HCT116 (cell line): ENCODE measurements at regions not wholly inside any gene's neighbourhood (a gene's known extent, or its start where the extent isn't known, plus 50 kb on each side); places are given as distances from the start of the nearest gene placed in this dataset.

Source experiments
- ATAC-seq: fragments of 200-7000 bp; cut with Tn5 transposase; 2 replicates; pipeline ENCODE4 v1.9.1; 2020; ENCODE audit warnings: mild to moderate bottlenecking, moderate library complexity
- BruUV-seq: library from RNA; stranded (reverse); fragments of 400-500 nt; replicated peaks from 2 replicates; lab custom pipeline; 2021; lab: Mats Ljungman, UMichigan
- CTCF ChIA-PET: fragments of 300-600 bp; sonication (Branson Sonifier 250); formaldehyde crosslinking; loops from one replicate; lab custom pipeline; 2021; ENCODE audit warnings: antibody characterized with exemption; lab: Charles Lee
- POLR2A ChIA-PET: fragments of 300-600, 350-600 bp; sonication (Branson Sonifier 250); formaldehyde crosslinking; loops from one replicate; lab custom pipeline; 2021; ENCODE audit warnings: antibody characterized with exemption; lab: Charles Lee
- RAD21 ChIA-PET, 2 experiments: fragments of 300-600 bp; sonication (Branson Sonifier 250); formaldehyde crosslinking; loops; one replicate each; lab custom pipeline; 2023; ENCODE audit warnings: low total read pairs in 2 of 2; ENCODE audit not compliant: uncharacterized antibody in 2 of 2, unreplicated experiment in 2 of 2, low non-redundant PET in 1 of 2; lab: Charles Lee
- DNase-seq: peaks from one replicate; pipeline ENCODE4 v3.0.0-alpha.2; 2010; ENCODE audit warnings: low read depth, low spot score
- H2AFZ ChIP-seq: fragments of 200-600 bp; shearing (Covaris generic), sonication (generic); 2 replicates; pipeline ENCODE4 v1.6.1; 2017; ENCODE audit warnings: low read depth, mixed run types, mixed read lengths, antibody characterized with exemption, low read length; ENCODE audit not compliant: poor library complexity, severe bottlenecking
- H3K27ac ChIP-seq: 2 replicates; pipeline ENCODE4 v1.5.1; 2012; ENCODE audit warnings: low read depth, low read length
- H3K27me3 ChIP-seq: fragments of 200-600 bp; sonication (generic); 2 replicates; pipeline ENCODE4 v1.6.1; 2016; ENCODE audit warnings: mixed run types, low read length, mixed read lengths; ENCODE audit not compliant: insufficient read depth
- H3K36me3 ChIP-seq, 2 experiments: fragments of 200-500 bp in 1 of 2; fragments of 200-600 bp in 1 of 2; sonication (Bioruptor generic) in 1 of 2; sonication (generic) in 1 of 2; 2 replicates each; pipeline versions ENCODE4 v1.5.1 to v1.6.1; 2014 to 2016; ENCODE audit warnings: low read length in 2 of 2, inconsistent platforms in 1 of 2, mixed read lengths in 1 of 2, mixed run types in 1 of 2; ENCODE audit not compliant: insufficient read depth in 2 of 2, control insufficient read depth in 1 of 2
- H3K4me1 ChIP-seq, 2 experiments: fragments of 200-600 bp in 1 of 2; sonication (generic) in 1 of 2; 2 replicates each; pipeline versions ENCODE4 v1.5.1 to v1.6.1; 2012 to 2017; ENCODE audit warnings: low read length in 2 of 2, inconsistent platforms in 1 of 2, mild to moderate bottlenecking in 1 of 2, mixed read lengths in 1 of 2, mixed run types in 1 of 2, moderate library complexity in 1 of 2; ENCODE audit not compliant: insufficient read depth in 2 of 2, control insufficient read depth in 1 of 2
- H3K4me2 ChIP-seq: fragments of 200-600 bp; sonication (generic); 2 replicates; pipeline ENCODE4 v1.6.1; 2017; ENCODE audit warnings: mixed run types, low read length, mixed read lengths
- H3K4me3 ChIP-seq, 2 experiments: fragments of 200-600 bp in 1 of 2; sonication (generic) in 1 of 2; replicated peaks in 1 of 2; 2 replicates each; pipeline ENCODE4 v1.5.1; 2011 to 2016; ENCODE audit warnings: low read length in 2 of 2, control low read depth in 1 of 2, low read depth in 1 of 2, mild to moderate bottlenecking in 1 of 2, mixed read lengths in 1 of 2, mixed run types in 1 of 2
- H3K79me2 ChIP-seq: fragments of 200-600 bp; sonication (generic); 2 replicates; pipeline ENCODE4 v1.6.1; 2017; ENCODE audit warnings: mild to moderate bottlenecking, mixed run types, low read length, moderate library complexity, mixed read lengths; ENCODE audit not compliant: insufficient read depth
- H3K9ac ChIP-seq: fragments of 200-600 bp; sonication (generic); 2 replicates; pipeline ENCODE4 v1.6.1; 2016; ENCODE audit warnings: low read length, mixed read lengths
- H3K9me2 ChIP-seq: fragments of 200-600 bp; sonication (generic), shearing (Covaris generic); 2 replicates; pipeline ENCODE4 v1.6.1; 2017; ENCODE audit warnings: mixed run types, mild to moderate bottlenecking, moderate library complexity; ENCODE audit not compliant: insufficient read depth
- H3K9me3 ChIP-seq, 2 experiments: fragments of 200-500 bp in 1 of 2; fragments of 200-600 bp in 1 of 2; sonication (Bioruptor generic) in 1 of 2; sonication (generic) in 1 of 2; 2 replicates each; pipeline ENCODE4 v1.6.1; 2014 to 2017; ENCODE audit warnings: low read length in 2 of 2, mixed read lengths in 2 of 2, inconsistent platforms in 1 of 2, low read depth in 1 of 2, mild to moderate bottlenecking in 1 of 2, mixed run types in 1 of 2, moderate library complexity in 1 of 2; ENCODE audit not compliant: control insufficient read depth in 1 of 2, insufficient read depth in 1 of 2
- H4K20me1 ChIP-seq: fragments of 200-600 bp; sonication (generic), shearing (Covaris generic); 2 replicates; pipeline ENCODE4 v1.6.1; 2017; ENCODE audit warnings: mixed run types, mild to moderate bottlenecking, moderate library complexity; ENCODE audit not compliant: insufficient read depth
- ATF3 ChIP-seq: IDR thresholded peaks from 2 replicates; pipeline ENCODE4 v1.6.1; 2012
- CEBPB ChIP-seq: IDR thresholded peaks from 2 replicates; pipeline ENCODE4 v1.6.1; 2012; ENCODE audit warnings: low read depth
- EZH2phosphoT487 ChIP-seq: fragments of 200-600 bp; IDR thresholded peaks from 2 replicates; pipeline ENCODE4 v1.6.1; 2018; ENCODE audit warnings: antibody characterized with exemption, borderline replicate concordance
- POLR2A ChIP-seq: IDR thresholded peaks from 2 replicates; pipeline ENCODE4 v1.7.0; 2011; ENCODE audit warnings: borderline replicate concordance; ENCODE audit not compliant: insufficient read depth, insufficient read length; ENCODE audit errors: extremely low read depth
- SIN3A ChIP-seq: IDR thresholded peaks from 2 replicates; pipeline ENCODE4 v1.6.1; 2012; ENCODE audit warnings: low read depth
- TCF7L2 ChIP-seq: IDR thresholded peaks from 2 replicates; pipeline ENCODE4 v1.7.0; 2011; ENCODE audit warnings: borderline replicate concordance, inconsistent platforms; ENCODE audit not compliant: insufficient read depth, insufficient read length; ENCODE audit errors: extremely low read depth
- intact Hi-C: fragments of 100-400 bp; cut with micrococcal nuclease; formaldehyde crosslinking; loops from 2 replicates; pipeline ENCODE4 v1.10.0; 2022
- TF ChIP-seq, protein P1 (sequence below): IDR thresholded peaks from 2 replicates; pipeline ENCODE4 v1.6.1; 2012
- TF ChIP-seq, protein P2 (sequence below): IDR thresholded peaks from 2 replicates; pipeline ENCODE4 v1.6.1; 2011; ENCODE audit warnings: mild to moderate bottlenecking, low read length, moderate library complexity; ENCODE audit not compliant: insufficient replicate concordance; ENCODE audit errors: extremely low read depth

DNA sequence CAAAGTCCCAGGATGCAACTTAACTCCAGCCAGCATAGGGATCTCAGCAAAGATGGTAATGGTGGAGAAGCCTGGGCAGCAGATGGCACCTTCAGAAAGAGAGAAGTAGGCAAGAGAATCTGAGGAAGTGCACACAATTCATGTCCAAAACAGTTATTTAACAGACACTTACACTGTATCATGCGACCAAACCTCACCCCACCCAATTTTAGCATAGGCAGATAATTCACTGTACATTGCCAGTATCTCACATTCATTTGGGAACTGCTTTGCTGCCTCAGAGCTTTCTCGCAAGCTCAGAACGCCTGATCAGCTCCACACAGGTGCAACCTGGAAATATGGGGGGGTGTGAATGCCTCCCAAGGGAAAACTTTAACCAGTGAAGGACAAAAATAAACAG is 143.0 kb upstream of the MAOA start:
- Histone ChIP-seq H3K4me2 (no peak overlapping the region), H3K79me2 (no peaks in the 10 kb centered on the region), H3K9me3 (no peaks in the 10 kb centered on the region), H3K9ac (no peak overlapping the region), H3K4me3 (no peak overlapping the region), H3K27me3 (no peaks in the 10 kb centered on the region), H3K9me2 (no peaks in the 10 kb centered on the region), H3K27ac (no peak overlapping the region), H3K4me1 (no peaks in the 10 kb centered on the region), H4K20me1 (no peaks in the 10 kb centered on the region), H2AFZ (no peak overlapping the region), H3K36me3 (no peaks in the 10 kb centered on the region)
- intact Hi-C loops: no loop called here
- DNase-seq (no peak), ATAC-seq (no peak)
- TF ChIP-seq POLR2A (no peak), EZH2phosphoT487 (no peak), TCF7L2 (no peak), ATF3 (no peak), SIN3A (no peak), CEBPB (no peak)
- TF ChIP-seq, protein P1, sequence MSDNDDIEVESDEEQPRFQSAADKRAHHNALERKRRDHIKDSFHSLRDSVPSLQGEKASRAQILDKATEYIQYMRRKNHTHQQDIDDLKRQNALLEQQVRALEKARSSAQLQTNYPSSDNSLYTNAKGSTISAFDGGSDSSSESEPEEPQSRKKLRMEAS: no peak
- ChIA-PET POLR2A (no interaction called here), RAD21 (no interaction called here), CTCF (no interaction called here)
- no TSS peak for BruUV-seq

DNA sequence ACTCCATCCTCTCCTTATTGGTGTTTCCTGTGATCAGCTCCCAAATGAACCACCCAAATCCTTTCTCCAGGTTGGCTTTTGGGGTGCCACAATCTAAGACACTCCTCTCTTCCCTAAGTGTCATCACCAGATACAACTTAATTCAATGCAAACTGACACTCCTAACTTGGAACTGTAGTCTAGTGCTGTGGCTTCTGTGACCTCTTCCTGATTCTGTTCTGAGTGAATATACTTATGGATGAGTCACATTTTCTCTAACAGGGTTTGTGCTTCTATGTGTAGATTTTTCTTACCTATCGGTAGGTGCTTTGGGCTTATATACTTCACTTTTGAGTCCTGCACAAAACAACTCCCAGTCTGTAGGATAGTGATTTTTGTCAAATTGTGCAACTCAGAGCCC is 141.3 kb upstream of the MAOA start:
- BruUV-seq: no TSS peak
- H3K79me2 ChIP-seq: no peaks in the 10 kb centered on the region
- TF ChIP-seq, protein P2, sequence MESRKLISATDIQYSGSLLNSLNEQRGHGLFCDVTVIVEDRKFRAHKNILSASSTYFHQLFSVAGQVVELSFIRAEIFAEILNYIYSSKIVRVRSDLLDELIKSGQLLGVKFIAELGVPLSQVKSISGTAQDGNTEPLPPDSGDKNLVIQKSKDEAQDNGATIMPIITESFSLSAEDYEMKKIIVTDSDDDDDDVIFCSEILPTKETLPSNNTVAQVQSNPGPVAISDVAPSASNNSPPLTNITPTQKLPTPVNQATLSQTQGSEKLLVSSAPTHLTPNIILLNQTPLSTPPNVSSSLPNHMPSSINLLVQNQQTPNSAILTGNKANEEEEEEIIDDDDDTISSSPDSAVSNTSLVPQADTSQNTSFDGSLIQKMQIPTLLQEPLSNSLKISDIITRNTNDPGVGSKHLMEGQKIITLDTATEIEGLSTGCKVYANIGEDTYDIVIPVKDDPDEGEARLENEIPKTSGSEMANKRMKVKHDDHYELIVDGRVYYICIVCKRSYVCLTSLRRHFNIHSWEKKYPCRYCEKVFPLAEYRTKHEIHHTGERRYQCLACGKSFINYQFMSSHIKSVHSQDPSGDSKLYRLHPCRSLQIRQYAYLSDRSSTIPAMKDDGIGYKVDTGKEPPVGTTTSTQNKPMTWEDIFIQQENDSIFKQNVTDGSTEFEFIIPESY: no peak
- TF ChIP-seq, protein P1: no peak
- H3K27ac ChIP-seq: no peak overlapping the region
- no peaks in the 10 kb centered on the region for H3K9me3 ChIP-seq
- H3K4me1 ChIP-seq: no peaks in the 10 kb centered on the region
- H2AFZ ChIP-seq: no peak overlapping the region
- DNase-seq (no peak), ATAC-seq (no peak)
- no peaks in the 10 kb centered on the region for H3K36me3 ChIP-seq
- H3K4me2 ChIP-seq: no peak overlapping the region
- H3K9me2 ChIP-seq: no peaks in the 10 kb centered on the region
- H3K27me3 ChIP-seq: no peaks in the 10 kb centered on the region
- H4K20me1 ChIP-seq: no peaks in the 10 kb centered on the region
- RAD21 ChIA-PET: no interaction called here
- H3K9ac ChIP-seq: no peak overlapping the region
- POLR2A ChIA-PET: no interaction called here
- H3K4me3 ChIP-seq: no peak overlapping the region
- CTCF ChIA-PET: no interaction called here
- intact Hi-C loops: no loop called here
